HG02840 (cell line): ENCODE measurements at regions not wholly inside any gene's neighbourhood (a gene's known extent, or its start where the extent isn't known, plus 50 kb on each side); places are given as distances from the start of the nearest gene placed in this dataset.

ENCODE experiments used
- ATAC-seq: cut with Tn5 transposase; IDR thresholded peaks from one replicate; pipeline ENCODE4 v1.9.1; 2021; ENCODE audit warnings: mild to moderate bottlenecking, moderate library complexity, moderate number of reproducible peaks; ENCODE audit not compliant: unreplicated experiment, low FRiP score

DNA sequence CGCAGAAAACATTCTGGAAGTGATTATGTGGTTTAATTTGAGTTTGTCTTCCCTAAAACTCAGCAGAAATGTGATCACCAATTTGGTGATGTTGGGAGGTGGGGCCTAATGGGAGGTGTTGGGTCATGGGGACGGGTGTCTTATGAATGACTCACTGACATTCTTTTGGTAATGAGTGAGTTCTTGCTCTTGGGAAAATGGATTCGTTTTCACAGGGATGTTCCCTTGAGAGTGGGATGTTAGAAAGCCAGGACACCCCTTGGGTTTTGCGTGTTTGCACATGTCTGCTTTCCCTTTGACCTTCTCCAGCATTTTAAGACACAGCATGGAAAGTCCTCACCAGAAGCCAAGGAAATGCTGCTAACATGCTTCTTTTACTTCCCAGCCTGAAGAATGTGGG lies 321.5 kb upstream of the NT5C1B start:
- no peak for ATAC-seq

DNA sequence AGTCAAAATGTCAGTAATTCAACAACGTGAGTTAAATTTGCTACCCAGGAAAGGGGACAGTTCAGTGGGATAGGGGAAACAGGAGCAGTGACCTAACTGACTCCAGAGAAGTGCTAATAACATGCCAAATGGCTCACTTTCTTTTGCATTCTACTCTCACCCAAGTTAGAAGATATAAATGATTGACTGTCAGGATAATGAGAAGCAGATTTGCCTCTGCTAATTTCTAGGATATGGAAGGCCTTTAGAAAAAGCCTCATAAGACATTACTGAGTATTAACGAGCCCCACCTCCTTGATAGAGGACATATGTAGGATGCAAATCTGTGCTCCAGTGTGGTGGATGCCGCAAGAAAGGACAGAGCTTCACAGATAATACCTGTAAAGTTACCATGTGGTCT lies 318.6 kb upstream of the NT5C1B start:
- ATAC-seq: no peak

DNA sequence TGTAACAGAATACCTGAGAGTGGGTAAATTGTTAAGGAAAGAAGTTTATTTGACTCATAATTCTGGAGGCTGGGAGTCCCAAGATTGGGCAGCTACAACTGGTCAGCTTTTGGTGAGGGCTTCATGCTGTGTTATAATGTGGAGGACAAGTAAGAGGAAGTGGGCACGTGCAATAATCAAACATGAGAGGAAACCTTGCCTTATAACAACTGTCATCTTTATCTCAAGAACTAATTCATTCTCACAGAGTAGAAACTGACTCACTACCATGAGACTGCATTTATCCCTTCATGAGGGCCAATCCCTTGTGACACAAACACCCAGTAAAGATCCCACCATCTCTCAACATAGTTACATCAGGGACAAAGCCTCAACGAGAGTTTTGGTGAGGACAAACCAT lies 318.1 kb upstream of the NT5C1B start:
- no peak for ATAC-seq

DNA sequence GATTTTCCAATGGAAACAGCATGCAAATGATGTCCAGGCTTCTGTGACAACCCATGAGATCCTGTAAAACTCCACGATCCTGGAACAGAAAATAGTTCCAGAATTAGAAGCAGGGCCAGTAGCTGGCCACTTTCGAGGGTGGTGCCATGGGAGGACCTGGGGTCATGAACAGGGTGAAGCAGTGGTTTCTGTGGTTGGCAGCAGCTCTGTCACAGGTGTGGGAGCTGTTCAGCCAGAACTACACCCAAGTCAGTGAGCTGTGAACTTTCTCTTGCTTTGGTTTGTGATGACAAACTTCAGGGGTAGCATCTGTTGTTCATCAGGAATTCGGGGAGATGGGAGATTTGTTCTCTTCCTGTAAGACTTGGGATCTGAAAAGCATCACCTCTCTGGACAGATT lies 314.4 kb upstream of the NT5C1B start:
- peak; percentile 88 for ATAC-seq

DNA sequence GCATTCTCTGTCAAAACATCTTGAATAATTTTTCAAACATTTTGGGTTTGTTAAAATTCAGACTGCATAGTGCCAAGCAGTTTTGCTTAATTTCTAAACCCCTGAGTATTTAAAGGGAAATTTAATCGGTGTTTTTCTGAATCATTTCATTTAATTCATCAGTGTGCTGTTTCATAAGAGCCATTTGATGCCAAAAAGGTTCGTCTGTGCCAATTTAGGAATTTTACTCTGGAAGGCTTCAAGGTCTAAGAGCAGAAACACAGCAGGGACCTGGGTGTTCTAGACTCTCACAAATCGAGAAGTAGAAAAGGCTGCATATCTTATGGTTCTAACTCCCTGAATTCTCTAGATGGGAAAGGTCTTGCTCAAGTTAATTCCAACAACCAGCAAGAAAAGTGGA lies 311.9 kb upstream of the NT5C1B start:
- no peak for ATAC-seq

DNA sequence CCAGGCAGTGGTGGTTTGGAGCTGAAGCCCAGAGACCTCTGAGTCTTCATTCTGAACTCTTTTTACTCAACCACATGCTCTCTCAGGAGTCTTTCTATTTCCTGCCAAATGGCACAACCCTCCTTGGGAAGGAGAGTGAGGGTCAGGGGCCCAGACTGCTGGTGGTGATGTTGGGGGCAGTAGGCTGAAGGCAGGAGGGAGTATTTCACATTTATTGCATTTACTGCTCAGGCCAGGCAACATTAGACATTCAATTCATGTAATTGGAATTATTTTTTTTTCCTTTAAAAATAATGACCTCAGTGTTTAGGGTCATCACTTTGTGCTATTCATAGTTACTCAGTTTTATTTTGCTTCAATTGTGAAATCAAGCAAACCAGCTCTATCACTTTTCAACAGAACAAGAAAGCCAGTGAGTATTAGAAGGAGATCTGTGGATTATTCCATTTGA lies 311.3 kb upstream of the NT5C1B start:
- ATAC-seq: no peak

DNA sequence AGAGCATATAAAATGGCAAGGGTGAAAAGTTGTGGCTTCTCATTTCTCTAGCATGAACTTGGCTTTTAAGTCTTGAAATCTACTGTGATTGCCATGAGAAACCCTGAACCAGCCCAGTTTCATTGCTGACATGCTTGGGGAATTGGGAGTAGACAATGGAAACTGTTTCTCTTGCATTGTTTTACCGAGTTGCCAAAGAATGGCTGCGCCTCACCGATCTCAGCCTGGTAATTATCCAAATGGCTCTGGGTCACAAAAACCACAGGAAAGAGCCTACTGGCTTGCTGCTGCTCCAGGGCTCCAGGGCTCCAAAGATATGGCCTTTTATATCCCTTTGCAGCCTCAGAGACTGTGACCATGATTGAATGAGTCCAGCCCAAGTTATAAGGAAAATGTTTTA lies 310.4 kb upstream of the NT5C1B start:
- ATAC-seq: no peak

DNA sequence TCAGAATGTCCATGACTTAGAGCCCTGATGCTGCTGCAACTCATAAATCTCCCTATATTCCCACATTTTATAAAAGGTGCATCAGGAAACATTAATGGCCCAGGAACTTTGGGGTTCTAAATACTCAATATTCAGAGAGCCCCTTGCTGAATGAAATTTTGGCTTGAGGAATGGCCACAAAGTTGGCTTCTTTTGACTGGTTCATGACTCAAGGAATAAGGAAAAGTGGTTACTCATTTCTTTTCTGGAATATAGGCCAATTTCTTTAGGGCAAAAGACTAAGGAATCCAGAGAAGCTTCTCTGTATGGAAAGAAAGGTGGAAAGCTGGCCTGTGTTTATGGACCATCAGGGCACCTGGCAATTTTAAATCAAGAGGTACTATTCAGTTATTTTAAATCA lies 308.9 kb upstream of the NT5C1B start:
- ATAC-seq: no peak

DNA sequence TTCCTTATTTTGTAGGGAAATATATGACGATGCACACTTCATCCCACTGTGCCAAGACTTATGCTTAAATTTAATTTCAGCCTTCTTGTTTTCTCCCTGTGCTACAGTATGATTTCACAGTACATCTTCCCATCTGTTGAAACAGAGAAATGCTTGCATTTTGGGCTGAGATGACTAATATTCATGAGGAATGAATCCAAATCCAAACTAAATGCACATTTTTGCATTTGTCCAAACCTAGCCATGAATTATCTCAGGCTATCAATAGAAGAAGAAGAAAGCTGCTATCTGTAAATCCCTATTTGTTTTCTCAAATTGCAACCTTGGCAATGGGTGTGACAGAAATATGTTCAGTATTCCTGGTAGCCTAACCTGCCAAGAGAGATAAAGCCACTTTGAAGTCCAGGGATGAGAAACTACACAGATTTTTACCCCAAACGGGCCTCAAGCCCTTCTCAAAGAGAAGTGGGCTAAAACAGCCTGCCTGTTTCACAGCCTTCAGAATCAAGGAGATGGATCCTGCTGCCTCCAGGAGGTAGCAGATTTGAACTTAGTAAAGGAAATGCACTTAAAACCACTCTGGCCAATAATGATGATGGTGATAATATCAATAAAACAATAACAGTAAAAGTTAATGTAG lies 306.9 kb upstream of the NT5C1B start:
- no peak for ATAC-seq

DNA sequence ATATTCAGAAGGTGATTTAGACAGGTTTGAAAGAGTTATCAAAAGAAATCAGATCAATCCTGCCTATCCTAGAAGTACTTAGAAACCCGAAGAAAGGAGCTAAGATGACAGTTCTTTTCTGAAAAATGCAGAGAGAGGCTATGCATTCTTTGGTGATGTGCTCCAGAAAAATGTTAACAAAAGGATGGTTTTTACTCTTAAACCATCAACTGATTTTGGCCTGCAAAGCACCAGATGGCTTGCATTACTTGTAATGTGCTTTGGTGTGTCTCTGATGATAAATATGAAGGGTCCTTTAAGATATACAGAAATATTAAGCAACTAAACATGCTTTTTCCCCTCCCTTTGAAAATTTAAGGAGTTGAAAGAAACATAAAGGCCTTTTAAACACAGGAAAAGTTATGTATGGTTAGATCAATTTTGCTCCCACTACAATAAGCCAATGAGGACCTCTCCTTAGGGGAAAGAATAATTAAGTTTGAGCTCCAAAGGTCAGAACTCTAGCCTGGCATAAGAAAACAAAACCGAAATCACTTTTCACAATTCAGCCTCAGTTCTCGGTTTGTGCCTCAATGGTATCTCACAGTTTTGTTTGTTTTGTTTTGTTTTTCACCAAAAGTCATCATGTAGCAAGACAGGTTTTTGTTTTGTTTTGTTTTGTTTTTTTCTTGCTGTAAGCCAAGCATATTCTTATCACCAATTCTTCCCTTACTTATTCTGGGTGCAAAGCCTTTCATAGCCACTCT lies 302.4 kb upstream of the NT5C1B start:
- no peak for ATAC-seq

DNA sequence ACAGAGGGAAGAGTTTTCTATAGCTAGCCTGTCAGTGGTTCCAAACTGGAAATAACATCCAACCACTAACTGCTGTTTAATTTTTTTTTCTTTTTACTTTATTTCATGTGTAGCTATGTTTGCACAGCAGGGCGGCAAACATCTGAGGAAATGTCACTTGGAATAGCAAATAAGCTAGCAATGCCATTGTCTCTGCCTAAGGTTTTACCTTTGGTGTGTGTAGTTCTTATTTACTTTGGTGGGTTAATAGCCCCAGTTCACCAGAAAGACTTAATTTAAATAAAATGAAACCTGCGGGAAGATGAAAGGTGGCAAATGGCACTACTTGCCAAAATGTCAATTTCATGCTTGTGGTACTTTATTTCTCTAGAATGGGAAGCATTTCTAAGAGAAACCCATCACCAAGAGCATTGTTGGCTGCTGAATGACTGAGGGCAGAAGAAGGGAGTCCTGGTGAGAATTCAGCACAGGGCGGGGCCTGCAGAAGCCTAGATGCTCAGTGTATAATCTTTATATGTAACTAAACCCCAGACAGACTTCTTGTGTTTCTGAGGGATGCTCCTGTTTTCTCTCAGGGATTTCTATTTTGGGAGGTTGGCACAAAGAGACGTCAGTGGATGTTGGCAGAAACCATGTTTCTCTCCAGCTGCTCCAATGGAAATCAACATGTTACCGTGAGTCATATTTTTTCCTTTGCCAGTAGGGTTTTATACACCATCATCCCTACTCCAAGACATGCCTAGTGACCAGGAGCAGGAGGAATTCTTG lies 300.4 kb upstream of the NT5C1B start:
- no peak for ATAC-seq

DNA sequence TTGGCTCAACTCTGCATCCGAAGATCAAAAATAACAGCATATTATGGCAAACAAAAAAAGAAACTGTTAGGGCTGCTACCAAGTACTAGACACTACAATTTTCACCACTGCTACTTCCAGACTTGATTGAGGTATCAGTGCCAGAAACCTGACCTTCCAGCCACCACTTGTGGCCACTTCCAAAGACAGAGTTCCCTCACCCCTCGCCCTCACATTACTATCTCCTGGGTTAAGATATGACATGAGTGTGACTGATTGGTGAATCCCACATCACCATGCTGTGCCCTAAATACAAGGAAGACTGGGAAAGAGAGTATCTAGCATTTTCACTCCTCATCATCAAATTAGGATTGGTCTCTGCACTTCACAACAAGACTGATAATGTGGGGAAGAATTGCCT lies 296.1 kb upstream of the NT5C1B start:
- no peak for ATAC-seq

DNA sequence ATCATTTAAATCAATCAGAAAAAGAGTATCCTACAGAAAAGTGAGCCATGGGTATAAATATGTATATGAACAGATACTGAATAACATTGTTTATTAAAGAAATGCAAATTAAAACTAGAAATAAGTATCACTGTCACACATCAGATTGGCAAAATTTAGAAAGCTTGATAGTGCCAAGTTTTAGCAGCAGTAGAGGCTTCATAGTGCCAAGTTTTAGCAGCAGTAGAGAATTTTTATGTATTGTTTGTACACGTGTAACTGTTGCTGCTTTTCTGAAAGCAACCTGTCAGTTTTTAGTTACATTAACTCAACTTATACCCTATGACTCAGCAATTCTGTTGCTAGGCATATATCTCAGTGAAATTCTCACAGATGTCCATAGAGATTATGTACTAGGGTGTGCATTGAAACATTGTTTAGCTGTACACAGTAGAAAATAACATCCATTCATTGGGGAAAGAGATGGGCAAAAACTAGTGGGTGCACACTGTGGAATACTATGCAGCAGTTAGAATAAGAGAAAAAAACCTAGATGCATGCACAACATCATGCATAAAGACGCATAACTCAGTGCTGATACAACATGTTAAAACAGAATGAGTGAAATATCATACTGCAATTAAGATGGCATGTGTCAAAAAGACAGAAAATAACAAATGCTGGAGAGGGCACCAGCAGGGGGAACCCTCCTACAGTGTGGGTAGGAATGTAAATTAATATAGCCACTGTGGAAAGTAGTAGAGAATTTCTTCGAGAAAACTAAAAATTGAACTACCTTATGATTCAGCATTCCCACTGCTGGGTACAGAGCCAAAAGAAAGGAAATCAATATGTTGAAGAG lies 294.5 kb upstream of the NT5C1B start:
- no peak for ATAC-seq

DNA sequence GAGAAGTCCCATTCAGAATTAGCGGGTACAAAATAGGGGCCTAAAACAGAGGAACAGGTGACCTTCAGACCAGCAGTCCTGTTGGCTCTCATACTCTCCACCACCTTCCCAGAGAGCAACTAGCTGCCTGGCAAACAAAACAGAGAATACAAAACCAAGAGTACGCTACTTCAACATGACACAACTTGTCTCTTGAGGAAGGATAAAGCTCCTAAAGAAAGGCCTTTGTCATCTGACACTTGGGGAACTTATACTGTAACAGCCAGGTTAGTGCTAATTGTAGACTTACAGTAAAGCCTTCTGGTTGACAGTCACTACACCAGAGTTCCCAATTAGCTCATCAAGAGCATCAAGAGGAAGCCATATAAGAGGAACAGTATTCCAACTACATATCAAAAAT lies 282.1 kb upstream of the NT5C1B start:
- no peak for ATAC-seq

DNA sequence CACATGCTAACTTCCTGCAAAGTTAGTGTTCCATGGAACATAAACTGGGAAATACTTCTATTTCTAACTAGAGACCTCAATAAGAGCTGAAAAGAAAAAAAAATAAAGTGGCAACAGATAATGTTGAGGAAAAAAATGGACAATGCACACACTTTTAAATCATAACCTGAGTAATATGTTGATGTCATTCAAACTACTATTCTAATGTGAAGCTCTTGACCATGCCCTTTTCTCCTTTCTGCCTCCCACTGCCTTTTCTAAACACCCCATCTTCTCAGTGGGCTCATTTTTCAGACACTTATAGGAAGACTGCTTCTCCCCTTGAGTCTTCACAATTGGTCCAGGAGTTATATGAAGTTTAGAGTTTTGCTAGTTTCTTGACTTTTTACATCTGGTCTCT lies 280.9 kb upstream of the NT5C1B start:
- ATAC-seq: no peak

DNA sequence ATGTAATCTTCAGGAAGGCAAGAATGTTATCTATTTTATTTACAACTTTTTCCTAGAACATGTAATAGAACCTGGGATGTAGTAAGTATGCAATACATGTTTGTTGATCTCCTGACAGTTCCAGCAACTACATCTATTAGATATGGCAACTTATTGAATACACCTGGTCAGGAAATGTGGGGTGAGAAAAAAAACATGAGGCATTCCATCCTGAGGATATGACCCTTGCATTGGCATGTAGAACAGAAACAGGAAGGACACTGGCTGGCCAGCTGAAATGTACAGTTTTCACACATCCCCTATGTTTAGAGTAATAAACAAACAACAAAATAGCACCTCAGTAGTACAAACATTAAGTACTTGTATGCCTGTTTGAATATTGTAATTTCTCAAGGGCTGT lies 272.6 kb upstream of the NT5C1B start:
- no peak for ATAC-seq

DNA sequence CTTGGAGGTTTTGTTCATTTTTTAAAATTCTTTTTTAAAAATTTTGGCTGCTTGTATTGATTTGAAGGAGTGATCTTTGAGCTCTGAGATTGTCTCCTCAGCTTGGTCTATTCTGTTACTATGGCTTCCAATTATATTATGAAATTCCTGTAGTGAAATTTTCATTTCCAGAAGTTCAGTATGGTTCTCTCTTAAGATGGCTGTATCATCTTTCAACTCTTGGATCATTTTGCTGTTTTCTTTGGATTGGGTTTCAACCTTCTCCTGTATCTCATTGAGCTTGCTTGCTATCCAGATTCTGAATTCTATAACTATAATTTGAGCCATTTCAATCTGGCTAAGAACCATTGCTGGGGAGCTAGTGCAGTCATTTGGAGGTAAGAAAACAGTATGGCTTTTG lies 270.8 kb upstream of the NT5C1B start:
- no peak for ATAC-seq

DNA sequence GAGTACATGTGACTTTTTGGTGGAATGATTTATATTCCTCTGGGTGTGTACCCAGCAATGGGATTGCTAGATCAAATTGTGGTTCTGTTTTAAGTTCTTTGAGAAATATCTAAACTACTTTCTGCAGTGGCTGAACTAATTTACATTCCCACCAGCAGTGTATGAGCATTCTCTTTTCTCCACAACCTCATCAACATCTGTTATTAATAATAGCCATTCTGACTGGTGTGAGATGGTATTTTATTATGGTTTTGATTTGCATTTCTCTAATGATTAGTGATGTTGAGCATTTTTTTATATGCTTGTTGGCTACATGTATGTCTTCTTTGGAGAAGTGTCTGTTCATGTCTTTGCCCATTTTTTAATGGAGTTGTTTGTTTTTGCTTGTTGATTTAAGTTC lies 267.4 kb upstream of the NT5C1B start:
- ATAC-seq: no peak

DNA sequence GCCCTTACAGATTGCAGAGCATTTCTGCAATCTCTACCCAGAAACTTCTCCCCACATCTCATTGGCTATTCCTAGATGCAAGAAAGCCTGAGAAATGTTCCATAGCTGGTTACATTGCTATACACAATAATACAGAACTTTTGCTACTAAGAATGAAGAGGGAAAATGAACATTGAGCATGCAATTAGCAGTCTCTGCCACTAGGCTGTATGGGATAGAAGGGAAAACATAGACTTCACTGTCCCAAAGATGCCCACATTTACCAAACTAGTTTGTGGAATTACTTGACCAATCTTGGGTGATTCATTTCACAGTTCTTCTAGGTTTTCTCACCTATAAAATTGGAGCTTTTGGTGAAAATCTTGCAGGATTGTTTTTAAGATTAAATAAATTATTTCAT lies 265.7 kb upstream of the NT5C1B start:
- no peak for ATAC-seq

DNA sequence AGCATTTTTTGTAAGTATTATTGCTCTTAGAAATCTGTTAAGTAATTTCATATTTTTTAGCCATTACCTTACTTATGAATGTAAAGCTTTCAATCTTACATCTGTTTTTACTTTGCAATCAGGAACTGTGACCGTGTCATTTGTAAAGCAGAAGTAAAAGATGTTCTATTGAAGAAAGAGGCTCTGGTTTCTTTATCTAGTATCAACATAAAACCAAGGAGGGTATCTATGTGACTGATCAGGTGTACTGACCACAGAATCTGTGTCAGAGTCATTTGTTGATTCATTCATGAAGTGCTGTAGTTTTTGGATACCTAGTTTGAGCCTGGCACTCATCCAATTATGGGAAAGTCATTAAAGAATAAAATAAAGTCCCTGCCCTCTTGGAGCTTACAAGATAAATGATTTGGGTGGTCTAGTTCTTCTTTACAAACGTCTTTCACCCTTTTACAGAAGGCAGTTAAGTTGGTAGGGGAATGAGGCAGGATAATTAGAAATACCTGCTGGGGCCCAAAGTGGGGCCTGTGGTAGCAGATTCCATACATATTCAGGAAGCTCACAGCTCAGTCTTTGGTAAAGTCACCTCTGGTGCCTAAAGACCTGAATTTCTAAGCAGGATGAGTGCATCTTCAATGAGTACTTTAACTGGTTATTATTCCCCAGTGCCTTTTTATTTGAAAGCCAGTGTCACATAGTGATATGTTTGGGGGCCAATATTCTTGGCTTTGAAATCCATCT lies 260.6 kb upstream of the NT5C1B start:
- peak; percentile 83 for ATAC-seq
